Panc1 (cell line): ENCODE measurements at regions not wholly inside any gene's neighbourhood (a gene's known extent, or its start where the extent isn't known, plus 50 kb on each side); places are given as distances from the start of the nearest gene placed in this dataset.

Experiments used
- ATAC-seq: fragments of 200-7000 bp; cut with Tn5 transposase; 2 replicates; pipeline ENCODE4 v1.9.1; 2020; ENCODE audit warnings: mild to moderate bottlenecking, moderate library complexity
- BruUV-seq: library from RNA; stranded (reverse); fragments of 400-500 nt; replicated peaks from 2 replicates; lab custom pipeline; 2021; lab: Mats Ljungman, UMichigan
- CTCF ChIA-PET: fragments of 300-600 bp; sonication (Branson Sonifier 250); formaldehyde crosslinking; loops from one replicate; lab custom pipeline; 2022; ENCODE audit warnings: antibody characterized with exemption; lab: Charles Lee
- POLR2A ChIA-PET: fragments of 300-600 bp; sonication (Branson Sonifier 250); formaldehyde crosslinking; loops from one replicate; lab custom pipeline; 2022; ENCODE audit warnings: antibody characterized with exemption; lab: Charles Lee
- DNase-seq: peaks from one replicate; pipeline ENCODE4 v3.0.0-alpha.2; 2010; ENCODE audit warnings: low read depth, low spot score
- H3K27ac ChIP-seq: 2 replicates; pipeline ENCODE4 v1.5.1; 2011; ENCODE audit warnings: mild to moderate bottlenecking, low read length, inconsistent platforms
- H3K27me3 ChIP-seq: fragments of 200-500 bp; sonication (Bioruptor generic); 2 replicates; pipeline ENCODE4 v1.6.0; 2014; ENCODE audit warnings: low read length, inconsistent platforms; ENCODE audit not compliant: control insufficient read depth, insufficient read depth
- H3K36me3 ChIP-seq: fragments of 200-500 bp; sonication (Bioruptor generic); 2 replicates; pipeline ENCODE4 v1.5.1; 2014; ENCODE audit warnings: inconsistent platforms, mild to moderate bottlenecking, low read length, moderate library complexity; ENCODE audit not compliant: control insufficient read depth, insufficient read depth
- H3K4me1 ChIP-seq: 2 replicates; pipeline ENCODE4 v1.5.1; 2011; ENCODE audit warnings: inconsistent platforms, mild to moderate bottlenecking, low read length, moderate library complexity; ENCODE audit not compliant: control insufficient read depth, insufficient read depth
- H3K4me3 ChIP-seq, 2 experiments: 2 replicates each; pipeline ENCODE4 v1.5.1; 2011 to 2012; ENCODE audit warnings: low read depth in 2 of 2, low read length in 2 of 2, mild to moderate bottlenecking in 2 of 2, inconsistent platforms in 1 of 2, moderate library complexity in 1 of 2
- H3K9me3 ChIP-seq: fragments of 200-500 bp; sonication (Bioruptor generic); 2 replicates; pipeline ENCODE4 v1.5.1; 2014; ENCODE audit warnings: low read depth, mild to moderate bottlenecking, inconsistent platforms, low read length, moderate library complexity; ENCODE audit not compliant: control insufficient read depth, insufficient read depth
- CTCF ChIP-seq: fragments of 450-650 bp; IDR thresholded peaks from 2 replicates; pipeline ENCODE4 v1.5.1; 2017; ENCODE audit warnings: mild to moderate bottlenecking
- POLR2AphosphoS5 ChIP-seq: IDR thresholded peaks from 2 replicates; pipeline ENCODE4 v1.6.1; 2012; ENCODE audit warnings: mild to moderate bottlenecking, low read depth, low read length, moderate library complexity
- REST ChIP-seq, 2 experiments: IDR thresholded peaks; 2 replicates each; pipeline ENCODE4 v1.6.1; 2011 to 2012; ENCODE audit warnings: low read depth in 2 of 2, control low read depth in 1 of 2, low read length in 1 of 2, mild to moderate bottlenecking in 1 of 2, moderate library complexity in 1 of 2; ENCODE audit not compliant: insufficient read depth in 1 of 2
- SIN3A ChIP-seq: IDR thresholded peaks from 2 replicates; pipeline ENCODE4 v1.6.1; 2012; ENCODE audit warnings: low read depth, mild to moderate bottlenecking, low read length, moderate library complexity, borderline replicate concordance; ENCODE audit not compliant: insufficient read depth
- TCF7L2 ChIP-seq: IDR thresholded peaks from 2 replicates; pipeline ENCODE4 v1.6.1; 2011; ENCODE audit warnings: mild to moderate bottlenecking, low read depth, low read length, inconsistent platforms
- in situ Hi-C: cut with HindIII; loops from 2 replicates; pipeline ENCODE4 v1.10.0; 2016; ENCODE audit warnings: low sequenced_read_pairs, low pct_unique_long_range_greater_than_20kb
- intact Hi-C: fragments of 100-400 bp; cut with micrococcal nuclease; formaldehyde crosslinking; loops from one replicate; pipeline ENCODE4 v1.10.0; 2022; ENCODE audit not compliant: unreplicated experiment

- Histone ChIP-seq H3K36me3 (no peaks in the 10 kb centered on the region), H3K4me1 (no peaks in the 10 kb centered on the region), H3K4me3 (no peak overlapping the region), H3K27ac (no peak overlapping the region), H3K9me3 (no peaks in the 10 kb centered on the region), H3K27me3 (no peaks in the 10 kb centered on the region)
- BruUV-seq = no TSS peak
- ATAC-seq (no peak), DNase-seq (no peak)
- intact Hi-C loops = no loop called here
- in situ Hi-C loops = no loop called here
- ChIA-PET CTCF (no interaction called here), POLR2A (no interaction called here)
- no peak for TF ChIP-seq SIN3A
- TF ChIP-seq REST (IDR thresholded peaks at IDR 0.05; ENCODE audit: insufficient read depth in 1 of 2, low read depth in 2 of 2, low read length in 1 of 2) = no peak
- no peak for TF ChIP-seq POLR2AphosphoS5
- no peak for TF ChIP-seq CTCF
- TF ChIP-seq TCF7L2 = no peak
These were observed 956.4 kb downstream of the AACS start for GRCh38 chr12:126021675-126022074.

- CTCF ChIA-PET = no interaction called here
These were observed 962.6 kb downstream of the AACS start for GRCh38 chr12:126027825-126028224.

More at GRCh38 chr12:126027825-126028224, 962.6 kb downstream of the AACS start:
- no TSS peak for BruUV-seq
- H3K36me3 ChIP-seq = no peaks in the 10 kb centered on the region
- intact Hi-C loops = no loop called here
- no peaks in the 10 kb centered on the region for H3K4me1 ChIP-seq
- POLR2A ChIA-PET = no interaction called here
- in situ Hi-C loops = no loop called here
- DNase-seq (no peak), ATAC-seq (no peak)
- H3K4me3 ChIP-seq = no peak overlapping the region
- no peaks in the 10 kb centered on the region for H3K9me3 ChIP-seq
- no peaks in the 10 kb centered on the region for H3K27me3 ChIP-seq
- TF ChIP-seq CTCF (no peak), SIN3A (no peak), POLR2AphosphoS5 (no peak), REST (IDR thresholded peaks at IDR 0.05; ENCODE audit: insufficient read depth in 1 of 2, low read depth in 2 of 2, low read length in 1 of 2) (no peak), TCF7L2 (no peak)
- no peak overlapping the region for H3K27ac ChIP-seq
